NT2/D1 (cell line): ENCODE measurements at regions not wholly inside any gene's neighbourhood (a gene's known extent, or its start where the extent isn't known, plus 50 kb on each side); places are given as distances from the start of the nearest gene placed in this dataset.

Experiments
- SUZ12 ChIP-seq: IDR thresholded peaks from 2 replicates; pipeline ENCODE4 v1.6.1; 2011; ENCODE audit not compliant: insufficient read length, insufficient read depth; ENCODE audit errors: extremely low read depth
- YY1 ChIP-seq: IDR thresholded peaks from 2 replicates; pipeline ENCODE4 v1.6.1; 2011; ENCODE audit not compliant: insufficient read length, insufficient read depth
- ZNF274 ChIP-seq: IDR thresholded peaks from 2 replicates; pipeline ENCODE4 v1.6.1; 2011; ENCODE audit warnings: mild to moderate bottlenecking, low read depth, low read length

- no peak for TF ChIP-seq ZNF274
- no peak for TF ChIP-seq YY1
- TF ChIP-seq SUZ12 = no peak
Measured at GRCh38 chr10:30178356-30178964, 119.1 kb upstream of the JCAD start.
